ENCODE measurements at regions not wholly inside any gene's neighbourhood (a gene's known extent, or its start where the extent isn't known, plus 50 kb on each side); places are given as distances from the start of the nearest gene placed in this dataset.

DNA sequence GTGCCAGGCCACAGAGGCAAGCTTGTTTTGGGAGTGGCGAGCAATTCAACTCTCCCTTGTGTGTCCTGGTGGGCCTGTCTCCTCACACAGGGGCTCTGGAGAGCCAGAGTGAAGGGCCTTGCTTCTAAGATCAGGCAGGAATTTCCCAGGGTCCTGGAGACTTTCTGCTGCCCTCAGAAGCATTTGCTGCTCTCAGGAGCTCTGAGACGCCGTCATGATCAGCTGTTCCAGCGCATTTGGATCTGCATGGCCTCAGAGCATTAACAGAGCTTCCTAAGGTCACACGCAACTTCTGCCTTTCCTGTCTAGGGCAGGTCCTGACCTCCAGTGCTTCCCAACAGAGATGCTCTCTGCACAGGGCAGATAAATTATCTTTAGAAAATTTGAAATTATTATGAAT lies 52.2 kb upstream of the C10orf90 start:
- intact Hi-C loops (cut with micrococcal nuclease), result no loop called here
- Mint-ChIP-seq H3K4me3 (no peak overlapping the region), H3K27ac (no peak overlapping the region), H3K27me3 (no peaks in the 10 kb centered on the region), H3K36me3 (no peaks in the 10 kb centered on the region), H3K4me1 (ENCODE audit: low read depth) (no peaks in the 10 kb centered on the region), H3K9me3 (peaks cover 4% of the 10 kb centered on the region)
- CTCF ChIA-PET, result no interaction called here
- POLR2A ChIA-PET, result no interaction called here
- DNase-seq, result no peak

DNA sequence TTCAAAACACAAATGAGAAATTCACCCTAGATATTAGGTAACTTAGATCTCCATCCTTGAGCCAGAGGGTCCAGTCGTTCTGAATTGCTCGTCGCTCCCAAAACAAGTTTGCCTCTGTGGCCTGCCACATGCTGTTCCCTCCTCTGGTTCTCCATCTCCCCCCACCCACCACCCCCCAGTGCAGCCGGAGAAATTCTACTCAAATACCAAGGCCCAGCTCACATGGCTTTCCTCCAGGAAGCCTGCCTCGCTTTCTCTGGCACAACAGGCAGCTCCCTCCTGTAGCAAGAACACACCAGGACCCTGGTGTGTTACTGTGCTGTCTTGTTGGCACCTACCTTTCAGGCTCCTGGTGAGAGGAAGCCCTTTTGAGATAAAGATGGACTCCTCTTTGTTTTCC lies 52.7 kb upstream of the C10orf90 start:
- no peaks in the 10 kb centered on the region for H3K36me3 Mint-ChIP-seq
- no peaks in the 10 kb centered on the region for H3K4me1 Mint-ChIP-seq (ENCODE audit: low read depth)
- H3K4me3 Mint-ChIP-seq, result no peak overlapping the region
- H3K27ac Mint-ChIP-seq, result no peak overlapping the region
- intact Hi-C loops (cut with micrococcal nuclease), result no loop called here
- ChIA-PET POLR2A (no interaction called here), CTCF (no interaction called here)
- H3K9me3 Mint-ChIP-seq, result peaks cover 4% of the 10 kb centered on the region
- DNase-seq, result no peak
- H3K27me3 Mint-ChIP-seq, result no peaks in the 10 kb centered on the region

DNA sequence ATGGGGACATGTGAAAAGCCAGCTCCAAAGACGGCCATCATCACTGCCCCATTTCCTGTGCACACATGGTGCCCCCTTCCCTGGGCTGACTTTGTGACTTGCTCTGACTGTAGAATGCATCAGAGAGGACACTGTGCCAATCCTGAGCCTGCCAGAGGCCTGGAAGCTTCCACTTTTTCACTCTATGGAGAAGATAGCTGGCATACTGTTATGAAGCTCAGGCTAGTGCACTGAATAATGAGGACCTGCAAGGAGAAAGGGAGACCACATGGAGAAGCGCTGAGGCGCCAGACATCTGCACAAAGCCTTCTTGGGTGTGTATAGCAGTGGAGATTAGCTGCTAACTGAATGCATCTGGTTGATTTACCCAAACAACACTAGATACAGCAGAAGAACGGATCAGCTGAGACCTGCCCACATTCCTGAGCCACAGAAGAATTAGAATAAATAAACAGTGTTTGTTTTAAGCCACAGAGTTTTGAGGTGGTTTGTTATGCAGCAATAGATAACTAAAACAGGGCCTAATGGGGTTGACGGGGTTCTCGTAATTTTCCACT lies 58.9 kb upstream of the C10orf90 start:
- intact Hi-C loops (cut with micrococcal nuclease), result no loop called here
- Mint-ChIP-seq H3K27ac (no peak overlapping the region), H3K9me3 (peaks cover 4% of the 10 kb centered on the region)

DNA sequence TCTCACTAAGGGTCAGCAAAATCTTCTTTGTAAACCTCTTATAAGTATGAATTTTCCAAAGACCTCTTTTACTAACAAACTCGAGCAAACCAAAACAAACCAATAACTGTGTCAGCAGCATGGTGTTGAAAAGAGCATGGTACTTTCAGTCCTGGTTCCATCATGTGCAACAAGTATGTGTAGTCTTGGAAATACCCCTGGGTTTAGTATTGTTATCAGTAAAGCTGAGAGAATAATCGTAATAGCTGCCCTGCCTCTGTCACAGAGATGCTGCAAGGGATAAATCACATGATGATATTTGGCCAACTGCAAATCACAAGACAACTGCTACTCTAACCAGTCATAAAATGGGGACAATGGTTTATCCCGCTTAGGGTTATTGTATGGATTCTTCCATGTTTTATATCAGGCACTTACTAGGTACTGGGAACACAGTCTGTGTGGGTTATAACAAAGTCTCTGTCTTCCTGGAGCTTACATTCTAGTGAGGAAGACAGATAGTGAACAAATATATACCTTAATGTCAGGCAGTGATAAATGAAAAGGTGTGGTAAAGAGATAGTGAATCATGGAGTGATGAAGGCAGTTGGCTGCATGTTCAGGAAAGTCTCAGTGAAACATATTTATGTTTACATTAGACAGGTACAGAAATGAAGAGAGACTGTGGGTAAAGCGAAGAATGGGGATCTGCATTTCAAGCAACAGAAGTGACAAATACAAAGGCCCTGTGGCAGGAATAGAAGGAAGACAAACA lies 60.5 kb upstream of the C10orf90 start:
- no peak overlapping the region for H3K4me3 Mint-ChIP-seq
- CTCF ChIA-PET, result no interaction called here
- peaks cover 4% of the 10 kb centered on the region for H3K9me3 Mint-ChIP-seq
- no peaks in the 10 kb centered on the region for H3K27me3 Mint-ChIP-seq
- H3K27ac Mint-ChIP-seq, result no peak overlapping the region
- intact Hi-C loops (cut with micrococcal nuclease), result no loop called here
- DNase-seq, result no peak
- POLR2A ChIA-PET, result no interaction called here
- no peaks in the 10 kb centered on the region for H3K36me3 Mint-ChIP-seq
- no peaks in the 10 kb centered on the region for H3K4me1 Mint-ChIP-seq (ENCODE audit: low read depth)

More for the DNA sequence above, 58.9 kb upstream of the C10orf90 start:
- H3K4me3 Mint-ChIP-seq, result no peak overlapping the region
- no peaks in the 10 kb centered on the region for H3K36me3 Mint-ChIP-seq
- ChIA-PET CTCF (no interaction called here), POLR2A (no interaction called here)
- no peaks in the 10 kb centered on the region for H3K4me1 Mint-ChIP-seq (ENCODE audit: low read depth)
- no peak for DNase-seq
- no peaks in the 10 kb centered on the region for H3K27me3 Mint-ChIP-seq

DNA sequence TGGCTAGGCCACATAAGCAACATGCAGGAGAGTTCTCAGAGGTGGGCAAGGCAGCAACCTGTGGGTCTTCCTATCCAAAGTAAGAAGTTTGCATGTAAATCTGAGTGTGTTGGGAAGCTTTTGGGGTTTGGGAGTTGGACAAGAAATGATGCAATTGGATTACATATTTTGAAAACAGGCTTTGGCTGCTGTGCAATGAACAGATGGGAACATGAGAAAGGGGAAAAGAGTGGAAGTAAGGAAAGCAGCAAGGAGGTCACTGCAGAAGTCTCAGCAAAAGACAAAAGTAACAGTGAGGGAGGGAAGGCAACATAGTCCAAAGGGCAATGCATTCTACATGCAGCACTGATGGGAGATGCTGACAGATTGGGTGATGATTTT lies 61.1 kb upstream of the C10orf90 start:
- no peak overlapping the region for H3K27ac Mint-ChIP-seq
- H3K9me3 Mint-ChIP-seq, result peaks cover 4% of the 10 kb centered on the region
- no peak for DNase-seq
- H3K36me3 Mint-ChIP-seq, result no peaks in the 10 kb centered on the region
- no peak overlapping the region for H3K4me3 Mint-ChIP-seq
- H3K4me1 Mint-ChIP-seq (ENCODE audit: low read depth), result no peaks in the 10 kb centered on the region
- ChIA-PET POLR2A (no interaction called here), CTCF (no interaction called here)
- no peaks in the 10 kb centered on the region for H3K27me3 Mint-ChIP-seq
- intact Hi-C loops (cut with micrococcal nuclease), result no loop called here

DNA sequence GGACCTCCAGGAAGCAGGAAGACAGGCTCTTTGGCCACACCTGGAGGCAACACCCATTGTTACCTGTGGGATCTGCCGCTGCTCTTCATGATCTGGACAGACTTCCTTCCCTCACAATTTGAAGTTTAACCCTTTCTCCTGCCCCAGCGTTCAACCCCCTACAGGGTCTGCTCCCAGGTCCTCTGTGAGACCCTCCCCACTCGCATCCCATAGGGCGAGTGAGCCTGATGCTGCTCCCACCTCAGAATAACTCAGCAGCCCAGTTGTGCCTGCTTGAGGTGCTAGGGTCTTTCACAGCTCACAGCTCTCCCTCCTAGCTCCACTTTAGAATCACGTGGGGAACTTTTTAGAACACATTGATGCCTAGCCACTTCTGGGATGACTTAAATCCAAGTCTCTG lies 61.8 kb upstream of the C10orf90 start:
- Mint-ChIP-seq H3K9me3 (peaks cover 4% of the 10 kb centered on the region), H3K4me3 (no peak overlapping the region), H3K36me3 (no peaks in the 10 kb centered on the region), H3K4me1 (ENCODE audit: low read depth) (no peaks in the 10 kb centered on the region), H3K27ac (no peak overlapping the region), H3K27me3 (no peaks in the 10 kb centered on the region)
- no peak for DNase-seq
- POLR2A ChIA-PET, result no interaction called here
- CTCF ChIA-PET, result no interaction called here
- intact Hi-C loops (cut with micrococcal nuclease), result no loop called here

DNA sequence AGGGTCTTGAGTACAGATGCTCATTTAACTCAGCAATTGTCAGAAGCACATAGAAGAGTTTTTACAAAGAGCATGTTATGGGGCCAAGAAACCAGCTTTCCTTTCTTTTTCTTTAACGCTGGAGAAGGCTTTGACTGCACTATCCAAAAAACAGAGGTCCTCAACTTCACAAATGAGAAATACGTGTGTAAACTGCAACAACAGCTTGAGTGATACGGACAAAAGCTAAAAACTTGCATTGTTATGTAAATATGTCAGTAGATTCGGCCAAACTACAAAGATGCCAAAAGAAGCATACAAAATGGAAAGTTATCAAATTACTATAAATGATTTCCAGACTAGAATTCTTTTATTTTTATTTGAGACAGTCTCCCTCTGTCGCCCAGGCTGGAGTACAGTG lies 62.4 kb upstream of the C10orf90 start:
- intact Hi-C loops (cut with micrococcal nuclease), result no loop called here
- POLR2A ChIA-PET, result no interaction called here

DNA sequence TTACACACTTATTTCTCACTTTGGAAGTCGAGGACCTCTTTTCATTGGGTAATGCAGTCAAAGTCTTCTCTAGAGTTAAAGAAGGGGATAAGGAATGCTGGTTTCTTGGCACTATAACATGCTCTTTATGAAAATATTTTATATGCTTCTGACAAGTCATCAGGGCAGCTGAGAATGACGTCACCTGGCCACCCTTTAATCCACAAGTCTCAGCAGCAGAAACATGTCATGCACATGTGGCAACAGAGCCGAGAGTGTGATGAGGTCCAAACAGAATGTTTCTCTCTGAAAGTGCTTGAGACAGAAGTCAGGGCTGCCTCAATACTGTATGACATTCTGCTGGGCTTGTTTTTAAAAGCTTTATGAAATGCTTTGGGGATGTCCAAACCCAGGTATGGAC lies 63.5 kb upstream of the C10orf90 start:
- POLR2A ChIA-PET, result no interaction called here
- no peak overlapping the region for H3K4me3 Mint-ChIP-seq
- no peaks in the 10 kb centered on the region for H3K9me3 Mint-ChIP-seq
- no peak overlapping the region for H3K27ac Mint-ChIP-seq
- no peaks in the 10 kb centered on the region for H3K27me3 Mint-ChIP-seq
- H3K4me1 Mint-ChIP-seq (ENCODE audit: low read depth), result no peaks in the 10 kb centered on the region
- CTCF ChIA-PET, result no interaction called here
- intact Hi-C loops (cut with micrococcal nuclease), result no loop called here
- no peaks in the 10 kb centered on the region for H3K36me3 Mint-ChIP-seq
- no peak for DNase-seq

More for the DNA sequence above, 62.4 kb upstream of the C10orf90 start:
- Mint-ChIP-seq H3K36me3 (no peaks in the 10 kb centered on the region), H3K4me3 (no peak overlapping the region), H3K4me1 (ENCODE audit: low read depth) (no peaks in the 10 kb centered on the region), H3K27me3 (no peaks in the 10 kb centered on the region), H3K27ac (no peak overlapping the region), H3K9me3 (no peaks in the 10 kb centered on the region)
- CTCF ChIA-PET, result no interaction called here
- no peak for DNase-seq

DNA sequence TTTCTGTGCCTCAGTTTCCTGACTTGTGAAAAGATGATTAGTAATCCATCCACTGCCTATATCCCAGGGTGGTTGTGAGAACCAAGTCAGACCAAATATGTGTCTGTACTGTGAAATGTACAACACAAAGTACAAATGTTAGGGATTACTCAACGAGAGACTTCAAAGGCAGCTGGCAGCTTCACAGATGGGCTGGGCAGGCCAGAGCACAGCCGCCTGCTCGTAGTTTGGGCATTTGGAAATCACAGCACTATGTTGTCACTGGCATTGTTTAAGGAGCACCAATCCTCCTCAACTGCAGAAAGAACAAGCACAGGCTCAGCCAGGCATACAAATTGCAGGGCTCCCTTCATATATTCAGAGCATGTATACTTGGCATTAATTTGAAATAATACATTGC lies 64.5 kb upstream of the C10orf90 start:
- no peaks in the 10 kb centered on the region for H3K27me3 Mint-ChIP-seq

DNA sequence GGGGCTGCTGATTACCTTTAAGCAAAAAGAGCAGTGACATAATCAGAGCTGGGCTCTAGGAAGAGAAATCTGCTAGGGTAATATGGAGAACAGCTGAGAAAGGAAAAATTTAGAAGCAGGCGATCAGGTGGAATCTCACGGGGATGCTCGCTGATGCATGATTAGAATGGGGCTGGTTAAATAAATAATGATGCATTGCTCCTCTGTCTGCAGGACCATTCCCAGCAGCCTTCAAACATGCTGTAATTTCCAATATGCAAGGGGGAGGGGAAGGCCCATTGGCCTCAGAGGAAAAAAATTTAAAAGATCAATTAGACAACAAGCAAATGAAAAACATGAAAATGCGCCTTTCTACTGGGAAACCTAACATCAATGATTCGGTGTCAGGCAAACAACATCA lies 65.6 kb upstream of the C10orf90 start:
- Mint-ChIP-seq H3K4me3 (no peak overlapping the region), H3K27ac (no peak overlapping the region), H3K27me3 (no peaks in the 10 kb centered on the region), H3K36me3 (no peaks in the 10 kb centered on the region), H3K9me3 (no peaks in the 10 kb centered on the region), H3K4me1 (ENCODE audit: low read depth) (no peaks in the 10 kb centered on the region)
- ChIA-PET CTCF (no interaction called here), POLR2A (no interaction called here)
- intact Hi-C loops (cut with micrococcal nuclease), result no loop called here
- no peak for DNase-seq

More for the DNA sequence above, 64.5 kb upstream of the C10orf90 start:
- Mint-ChIP-seq H3K36me3 (no peaks in the 10 kb centered on the region), H3K27ac (no peak overlapping the region), H3K4me1 (ENCODE audit: low read depth) (no peaks in the 10 kb centered on the region), H3K9me3 (no peaks in the 10 kb centered on the region), H3K4me3 (no peak overlapping the region)
- DNase-seq, result no peak
- intact Hi-C loops (cut with micrococcal nuclease), result no loop called here
- ChIA-PET POLR2A (no interaction called here), CTCF (no interaction called here)

DNA sequence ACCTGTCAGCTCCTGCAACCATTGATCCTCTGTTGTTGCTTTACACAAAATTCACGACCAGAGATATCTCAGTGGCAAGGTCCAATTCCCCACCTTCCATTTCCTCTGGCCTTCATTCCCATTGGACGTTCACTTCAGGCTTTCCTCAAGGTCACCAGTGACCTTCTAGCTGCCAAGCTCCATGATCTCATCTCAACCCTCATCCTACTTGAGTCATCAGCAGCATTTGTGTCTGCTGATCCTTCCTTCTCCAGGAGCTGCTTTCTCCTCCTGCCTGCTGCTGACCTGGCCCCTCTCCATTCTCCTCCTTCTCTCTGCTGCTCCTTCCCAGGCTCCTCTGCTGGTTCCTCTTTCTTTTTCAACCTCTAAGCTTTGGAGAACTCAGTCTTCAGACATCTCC lies 66.2 kb upstream of the C10orf90 start:
- H3K36me3 Mint-ChIP-seq, result no peaks in the 10 kb centered on the region

DNA sequence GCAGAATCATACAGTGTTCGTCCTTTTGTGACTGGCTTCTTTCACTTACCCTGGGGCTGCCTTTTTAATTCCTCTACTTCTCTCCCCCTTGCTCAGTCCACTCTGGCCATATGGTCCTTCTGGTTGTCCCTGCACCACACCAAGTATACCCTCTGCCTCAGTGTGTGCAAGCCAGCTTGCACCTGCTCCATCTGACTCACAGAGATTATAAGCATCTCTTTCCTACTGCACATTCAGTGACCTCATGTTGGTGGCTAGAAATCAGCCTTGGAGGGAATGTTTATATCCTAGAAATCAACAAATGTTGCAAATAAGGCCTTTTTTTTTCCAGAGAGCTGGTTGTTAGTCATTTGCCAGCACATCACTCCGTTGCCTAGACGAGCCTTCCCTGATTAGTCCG lies 67.5 kb upstream of the C10orf90 start:
- no peak for DNase-seq
- Mint-ChIP-seq H3K9me3 (no peaks in the 10 kb centered on the region), H3K36me3 (no peaks in the 10 kb centered on the region), H3K4me3 (no peak overlapping the region), H3K4me1 (ENCODE audit: low read depth) (no peaks in the 10 kb centered on the region), H3K27ac (no peak overlapping the region), H3K27me3 (no peaks in the 10 kb centered on the region)
- ChIA-PET CTCF (no interaction called here), POLR2A (no interaction called here)
- intact Hi-C loops (cut with micrococcal nuclease), result no loop called here

More for the DNA sequence above, 66.2 kb upstream of the C10orf90 start:
- intact Hi-C loops (cut with micrococcal nuclease), result no loop called here
- no peak overlapping the region for H3K27ac Mint-ChIP-seq
- no peaks in the 10 kb centered on the region for H3K27me3 Mint-ChIP-seq
- no peaks in the 10 kb centered on the region for H3K9me3 Mint-ChIP-seq
- no peaks in the 10 kb centered on the region for H3K4me1 Mint-ChIP-seq (ENCODE audit: low read depth)
- ChIA-PET CTCF (no interaction called here), POLR2A (no interaction called here)
- no peak for DNase-seq
- no peak overlapping the region for H3K4me3 Mint-ChIP-seq

DNA sequence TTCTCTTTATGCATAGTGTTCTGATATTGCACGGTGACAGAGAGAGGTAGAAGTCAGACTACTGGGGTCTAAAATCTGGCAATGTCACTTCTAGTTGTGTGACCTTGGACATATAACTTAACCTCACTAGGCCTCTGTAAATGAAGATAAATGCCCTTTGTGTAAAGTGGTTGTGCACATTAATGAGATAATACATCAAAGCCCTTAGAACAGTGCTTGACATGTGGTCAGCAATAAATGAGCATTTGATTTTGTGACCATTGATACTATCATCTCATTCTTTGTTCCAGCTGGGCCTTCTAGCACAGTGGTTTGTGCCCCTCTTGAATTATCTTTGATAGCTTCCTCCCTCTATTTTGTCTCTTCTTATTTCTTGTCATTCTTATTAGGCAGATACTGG lies 74.1 kb upstream of the C10orf90 start:
- Mint-ChIP-seq H3K27me3 (no peaks in the 10 kb centered on the region), H3K4me1 (ENCODE audit: low read depth) (no peaks in the 10 kb centered on the region), H3K36me3 (no peaks in the 10 kb centered on the region), H3K4me3 (no peak overlapping the region), H3K27ac (no peak overlapping the region), H3K9me3 (no peaks in the 10 kb centered on the region)
- intact Hi-C loops (cut with micrococcal nuclease), result no loop called here
- ChIA-PET CTCF (no interaction called here), POLR2A (no interaction called here)
- no peak for DNase-seq

Data from activated CD4-positive, alpha-beta memory T cell treated with anti-CD3 and anti-CD28 coated beads for 36 hours (primary cell).